ENCODE measurements at regions not wholly inside any gene's neighbourhood (a gene's known extent, or its start where the extent isn't known, plus 50 kb on each side); places are given as distances from the start of the nearest gene placed in this dataset.
"Not testable (repeated sequence)": the region's sequence is repeated elsewhere in the genome, so short reads cannot be mapped to it uniquely, and the experiment has no call there.

DNA sequence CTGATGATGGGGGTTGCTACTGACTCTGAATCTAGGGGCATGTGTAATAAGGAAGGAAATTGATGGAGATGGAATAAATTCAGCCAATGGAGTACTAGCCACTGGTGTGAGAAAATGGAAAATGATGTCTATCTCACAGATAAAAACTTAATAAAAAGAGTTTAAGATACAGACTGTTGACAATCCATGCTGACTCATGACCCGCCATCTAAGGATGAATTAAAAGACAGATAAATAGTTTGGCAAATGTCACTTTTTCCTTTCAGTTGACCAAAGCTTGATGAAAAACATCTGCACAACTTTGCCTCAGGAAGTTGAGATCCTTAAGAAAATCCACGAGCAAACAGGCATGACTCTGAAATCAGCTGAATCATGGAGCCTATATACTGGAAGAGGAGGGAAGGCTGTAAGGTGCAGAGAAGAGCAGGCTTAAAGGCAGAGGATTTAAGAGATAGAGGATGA, 82.6 kb upstream of the BMP5 start:
- intact Hi-C loops (cut with micrococcal nuclease), result no loop called here

DNA sequence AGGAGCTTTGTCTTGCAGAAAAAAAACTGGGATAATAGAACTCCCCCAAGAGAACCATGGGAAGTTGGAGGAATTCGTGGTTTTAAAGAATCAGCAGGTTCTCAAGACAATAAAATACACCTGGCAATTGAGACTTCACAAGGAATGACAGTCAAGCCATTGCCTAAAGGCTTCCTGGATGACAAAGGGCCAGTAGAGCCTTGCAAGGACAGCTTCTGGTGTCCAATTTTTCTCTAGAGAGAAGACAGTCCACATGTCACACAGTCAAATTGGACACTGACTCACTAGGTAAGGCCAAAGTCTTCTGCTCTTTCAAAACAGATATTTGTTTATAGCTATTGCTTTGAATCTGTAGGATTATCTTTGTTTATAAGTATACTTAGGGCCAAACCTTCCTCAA, 80.3 kb upstream of the BMP5 start:
- intact Hi-C loops (cut with micrococcal nuclease), result no loop called here

DNA sequence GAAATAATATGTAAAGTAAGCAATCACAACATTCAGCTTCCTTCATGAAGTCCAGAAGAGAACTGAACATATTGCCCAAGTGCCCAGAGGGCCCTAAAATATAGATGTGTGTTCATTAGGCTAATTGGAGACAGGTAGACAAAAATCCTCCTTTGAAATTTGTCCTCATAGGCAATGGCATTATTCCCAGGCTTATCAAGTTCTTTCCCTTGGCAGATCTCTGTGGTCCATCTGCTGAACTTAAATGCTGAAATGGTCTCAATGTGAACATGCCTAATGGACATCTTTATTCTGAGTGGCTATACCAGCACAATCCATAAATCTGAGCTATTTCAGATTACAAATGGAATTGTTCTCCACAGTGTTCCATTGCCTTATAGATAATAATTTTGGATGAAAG, 79.0 kb upstream of the BMP5 start:
- intact Hi-C loops (cut with micrococcal nuclease), result no loop called here

DNA sequence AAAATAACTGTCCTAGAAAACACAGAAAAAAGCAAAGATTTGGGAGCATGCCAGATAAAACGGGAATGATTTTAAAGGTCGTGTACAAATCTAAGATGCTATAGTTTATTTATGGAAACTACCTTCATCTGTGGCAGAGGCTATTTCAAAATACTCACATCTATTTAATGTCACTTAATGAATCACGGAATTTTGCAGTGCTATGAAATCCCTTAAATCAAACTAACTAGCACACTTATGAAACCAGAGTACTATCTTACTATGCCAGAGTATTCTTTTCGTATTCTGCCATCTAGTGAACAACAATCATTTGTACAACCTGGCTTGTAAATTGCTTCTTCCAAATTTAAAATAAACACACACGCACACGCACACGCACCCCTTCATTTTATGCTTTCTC, 77.9 kb upstream of the BMP5 start:
- intact Hi-C loops (cut with micrococcal nuclease), result no loop called here

DNA sequence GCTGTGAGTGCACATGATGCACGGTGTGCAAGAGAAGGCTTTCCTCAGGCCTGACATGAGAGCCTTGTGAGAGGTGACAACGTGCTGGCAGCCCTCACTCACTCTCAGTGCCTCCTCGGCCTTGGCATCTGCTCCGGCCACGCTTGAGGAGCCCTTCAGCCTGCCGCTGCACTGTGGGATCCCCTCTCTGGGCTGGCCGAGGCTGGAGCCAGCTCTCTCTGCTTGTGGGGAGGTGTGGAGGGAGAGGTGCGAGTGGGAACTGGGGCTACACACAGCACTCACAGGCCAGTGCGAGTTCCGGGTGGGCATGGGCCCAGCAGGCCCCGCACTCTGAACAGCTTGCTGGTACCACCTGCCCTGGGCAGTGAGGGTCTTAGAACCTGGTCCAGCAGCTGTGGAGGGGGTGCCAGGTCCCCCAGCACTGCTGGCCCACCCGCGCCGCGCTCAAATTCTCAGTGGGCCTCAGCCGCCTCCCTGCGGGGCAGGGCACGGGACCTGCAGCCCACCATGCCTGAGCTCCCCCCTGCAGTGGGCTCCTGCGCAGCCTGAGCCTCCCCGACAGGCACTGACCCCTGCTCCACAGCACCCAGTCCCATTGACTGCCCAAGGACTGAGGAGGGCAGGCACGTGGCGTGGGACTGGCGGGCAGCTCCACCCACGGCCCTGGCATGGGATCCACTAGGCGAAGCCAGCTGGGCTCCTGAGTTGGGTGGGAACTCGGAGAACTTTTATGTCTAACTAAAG, 74.9 kb upstream of the BMP5 start:
- intact Hi-C loops (cut with micrococcal nuclease), result no loop called here

DNA sequence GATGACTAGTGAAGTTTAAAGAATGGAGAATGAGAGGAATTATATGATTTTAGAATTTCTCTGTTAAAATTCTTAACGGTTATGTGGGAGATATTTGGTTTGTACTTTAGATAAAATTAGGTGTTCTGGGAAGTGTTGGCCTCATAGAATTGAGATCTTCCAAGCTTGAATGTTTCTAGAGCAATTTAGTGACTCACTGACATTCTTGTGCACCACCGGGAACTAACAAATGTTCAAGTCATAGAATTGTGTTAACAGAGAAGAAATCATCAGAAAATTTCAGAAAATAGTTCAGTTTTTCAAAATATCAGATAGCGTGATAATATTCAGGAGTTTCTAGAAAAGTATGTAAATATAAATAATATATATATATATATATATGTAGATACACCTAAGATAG, 67.9 kb upstream of the BMP5 start:
- intact Hi-C loops (cut with micrococcal nuclease), result no loop called here

DNA sequence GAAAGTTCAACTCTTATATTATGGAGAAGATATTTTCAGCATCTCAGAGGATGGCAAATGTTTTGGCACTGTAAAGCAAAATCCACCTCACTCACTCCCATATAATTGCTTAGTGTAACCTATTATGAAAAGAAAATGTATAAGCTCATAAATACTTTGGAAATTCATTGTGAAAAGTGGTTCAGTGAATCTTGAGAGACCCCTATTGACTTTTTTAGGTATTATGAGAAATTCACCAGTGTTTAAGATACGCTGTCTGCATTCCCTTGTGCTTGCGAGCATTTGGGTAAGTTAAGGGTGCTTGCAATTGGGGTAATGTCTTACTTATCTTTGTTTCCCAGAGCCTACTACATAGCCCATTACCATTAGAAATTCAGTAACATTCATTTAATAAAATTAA, 66.3 kb upstream of the BMP5 start:
- intact Hi-C loops (cut with micrococcal nuclease), result no loop called here

DNA sequence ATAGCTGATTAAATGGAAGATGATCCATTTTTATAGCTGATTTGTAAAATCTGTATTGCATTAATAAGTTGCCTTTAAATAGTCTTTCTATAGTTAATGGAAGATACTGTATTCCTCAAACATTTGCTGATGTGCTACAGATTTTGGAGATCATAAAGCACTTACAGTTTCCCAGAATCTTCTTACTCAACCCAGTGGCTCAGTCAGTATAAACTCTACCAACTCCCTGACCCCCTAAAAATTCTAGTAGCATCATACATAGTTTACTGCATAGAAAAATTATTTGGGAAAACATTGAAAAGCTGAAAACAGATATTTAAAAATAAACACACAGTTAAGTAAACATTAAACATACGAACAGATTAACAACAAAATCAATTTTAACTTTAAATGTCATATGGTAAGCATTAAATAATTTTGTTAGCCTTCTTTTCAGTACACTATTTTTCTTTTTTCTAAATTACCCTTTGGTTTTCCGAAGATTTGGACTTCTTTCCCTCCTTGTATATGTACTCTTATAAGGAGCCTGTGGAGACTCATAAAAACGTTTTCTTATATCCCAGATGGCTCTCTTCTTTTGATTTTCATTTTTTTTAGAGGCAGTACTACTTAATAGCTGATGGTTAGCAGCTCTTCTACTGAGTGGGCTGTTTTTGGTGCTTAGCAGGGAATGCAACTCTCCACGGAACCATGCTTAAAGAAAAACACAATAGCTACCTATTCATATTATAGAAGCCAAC, 62.7 kb upstream of the BMP5 start:
- intact Hi-C loops (cut with micrococcal nuclease), result no loop called here

DNA sequence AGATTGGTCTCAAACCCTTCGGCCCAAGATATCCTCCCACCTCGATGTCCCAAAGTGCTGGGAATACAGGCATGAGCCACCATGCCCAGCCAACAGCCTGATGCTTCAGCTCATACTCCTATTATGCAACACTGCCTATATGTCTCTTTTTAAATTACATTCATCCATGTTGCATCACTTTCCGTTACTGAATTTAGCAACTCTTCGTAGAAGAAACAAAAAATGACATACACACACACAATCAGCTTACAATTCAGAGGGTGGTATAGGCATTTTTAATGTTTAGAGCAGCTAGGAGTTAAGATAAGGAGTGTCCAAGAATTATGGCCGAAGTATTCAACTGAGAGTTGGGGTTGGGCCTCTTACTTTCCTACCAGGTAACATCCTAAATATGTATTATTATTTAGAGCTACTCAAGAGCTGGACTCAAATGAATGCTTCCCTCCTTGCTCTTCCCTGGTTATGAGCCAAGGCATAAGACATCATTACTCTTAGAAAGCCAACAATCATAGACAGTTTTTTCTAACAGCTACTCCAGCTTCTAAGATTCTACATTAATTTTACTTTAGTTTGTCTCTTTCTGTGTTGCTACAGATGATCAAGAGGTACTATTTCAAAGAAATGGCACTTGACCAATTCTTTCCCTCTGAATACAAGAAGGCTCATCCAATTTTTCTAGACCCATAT, 62.0 kb upstream of the BMP5 start:
- intact Hi-C loops (cut with micrococcal nuclease), result no loop called here

DNA sequence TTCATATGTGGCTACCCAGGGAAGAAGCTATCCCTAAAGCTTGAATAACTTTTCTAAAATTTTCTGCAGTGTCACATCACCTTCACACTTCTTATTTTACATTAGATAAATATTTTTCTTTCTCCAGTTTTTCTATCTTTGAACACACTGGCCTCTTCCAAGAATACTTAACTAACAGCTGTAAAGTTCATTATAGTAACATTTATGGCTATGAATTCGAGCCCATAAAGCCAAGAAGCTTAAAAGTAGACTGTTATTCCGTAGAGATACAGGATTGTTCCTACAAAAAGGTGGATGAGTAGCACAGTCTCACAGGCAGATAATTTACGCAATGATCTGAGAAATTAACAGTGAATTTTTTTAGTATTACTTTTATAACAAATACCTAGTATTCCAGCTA, 55.7 kb upstream of the BMP5 start:
- intact Hi-C loops (cut with micrococcal nuclease), result no loop called here

DNA sequence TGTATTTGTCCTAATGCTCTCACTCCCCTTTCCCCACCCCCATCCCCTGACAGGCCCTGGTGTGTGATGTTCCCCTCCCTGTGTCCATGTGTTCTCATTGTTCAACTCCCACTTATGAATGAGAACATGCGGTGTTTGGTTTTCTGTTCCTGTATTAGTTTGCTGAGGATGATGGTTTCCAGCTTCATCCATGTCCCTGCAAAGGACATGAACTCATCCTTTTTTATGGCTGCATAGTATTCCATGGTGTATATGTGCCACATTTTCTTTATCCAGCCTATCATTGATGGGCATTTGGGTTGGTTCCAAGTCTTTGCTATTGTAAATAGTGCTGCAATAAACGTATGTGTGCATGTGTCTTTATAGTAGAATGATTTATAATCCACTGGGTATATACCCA, 52.3 kb upstream of the BMP5 start:
- intact Hi-C loops (cut with micrococcal nuclease), result not testable (repeated sequence)

DNA sequence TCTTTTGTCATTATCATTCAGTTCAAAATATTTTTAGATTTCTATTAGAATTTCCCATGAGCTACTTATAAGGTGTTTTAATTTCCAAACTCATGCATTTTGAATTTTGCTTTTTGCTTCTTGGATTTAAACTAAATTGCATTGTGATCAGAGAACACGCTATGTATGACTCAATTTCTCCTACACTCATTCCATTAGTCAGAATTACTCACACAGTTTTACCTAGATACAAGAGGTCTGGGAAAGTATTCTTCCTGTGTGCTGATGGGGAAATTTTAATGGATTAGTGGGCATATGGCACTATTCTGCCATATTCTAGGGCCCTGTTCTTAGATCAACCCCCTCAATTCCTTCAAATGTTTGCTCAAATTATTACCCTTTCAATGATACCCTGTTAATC, 49.9 kb upstream of the BMP5 start:
- intact Hi-C loops (cut with micrococcal nuclease), result no loop called here
